GM19463 (cell line): ENCODE measurements at regions not wholly inside any gene's neighbourhood (a gene's known extent, or its start where the extent isn't known, plus 50 kb on each side); places are given as distances from the start of the nearest gene placed in this dataset.
A peak's percentile ranks its signal among the peaks of the same experiment; 100 is the strongest.

Source experiments
- ATAC-seq: cut with Tn5 transposase; IDR thresholded peaks from one replicate; pipeline ENCODE4 v1.9.1; 2021; ENCODE audit warnings: mild to moderate bottlenecking, moderate library complexity; ENCODE audit not compliant: unreplicated experiment

DNA sequence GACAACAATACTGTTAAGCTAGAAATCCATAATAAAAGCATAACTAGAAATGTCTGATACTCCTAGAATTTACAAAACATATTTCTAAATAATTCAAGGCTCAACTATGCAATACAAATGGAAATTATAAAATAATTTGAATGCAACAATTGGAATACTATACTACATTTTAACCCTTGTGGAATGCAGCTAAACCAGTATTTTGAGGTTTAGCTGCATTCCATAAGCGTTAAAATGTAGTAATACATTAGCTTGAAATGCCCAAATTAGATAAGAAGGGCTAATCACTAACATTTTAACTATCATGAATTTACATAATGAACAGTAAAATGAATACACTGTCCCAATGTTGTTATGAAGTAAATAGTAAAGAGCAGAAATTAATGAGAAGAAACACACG is 617.2 kb upstream of the CHORDC1 start:
- ATAC-seq = no peak

DNA sequence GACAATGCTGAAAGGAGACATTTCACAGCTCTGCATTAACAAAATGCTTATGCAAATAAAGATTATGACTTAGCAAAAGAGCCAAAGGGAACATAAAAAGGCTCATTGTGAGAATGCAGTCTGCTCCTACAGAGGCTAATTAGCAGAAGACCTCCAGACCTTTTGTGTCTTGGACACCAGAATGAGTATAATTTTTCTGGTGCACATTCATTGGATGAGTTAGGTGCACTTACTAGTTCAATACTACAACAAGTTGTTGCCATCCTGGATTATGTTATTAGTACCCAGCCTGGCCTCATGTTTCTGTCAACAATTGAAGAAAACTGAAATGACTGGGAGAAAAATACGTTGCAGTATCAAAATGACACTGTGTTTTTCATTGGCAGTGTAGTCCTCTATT is 613.2 kb upstream of the CHORDC1 start:
- ATAC-seq = no peak

DNA sequence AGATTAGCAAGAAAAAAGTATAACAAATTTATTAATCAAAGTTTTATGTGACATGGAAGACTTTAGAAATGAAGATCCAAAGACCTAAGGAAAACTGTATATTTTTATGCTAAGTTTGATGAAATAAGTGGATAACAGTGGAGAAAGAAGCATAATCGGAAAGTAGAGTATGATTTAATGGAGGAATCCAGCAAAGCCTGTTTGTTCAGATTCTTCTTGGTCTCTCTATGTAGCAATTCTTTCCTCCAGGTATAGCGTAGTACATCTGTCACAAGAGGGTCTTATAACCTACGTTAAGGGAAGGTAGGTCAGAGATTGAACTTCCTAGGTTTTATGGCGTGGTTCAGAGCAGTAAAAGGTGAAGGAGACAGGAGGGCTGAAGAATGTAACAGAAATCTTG is 600.6 kb upstream of the CHORDC1 start:
- no peak for ATAC-seq

DNA sequence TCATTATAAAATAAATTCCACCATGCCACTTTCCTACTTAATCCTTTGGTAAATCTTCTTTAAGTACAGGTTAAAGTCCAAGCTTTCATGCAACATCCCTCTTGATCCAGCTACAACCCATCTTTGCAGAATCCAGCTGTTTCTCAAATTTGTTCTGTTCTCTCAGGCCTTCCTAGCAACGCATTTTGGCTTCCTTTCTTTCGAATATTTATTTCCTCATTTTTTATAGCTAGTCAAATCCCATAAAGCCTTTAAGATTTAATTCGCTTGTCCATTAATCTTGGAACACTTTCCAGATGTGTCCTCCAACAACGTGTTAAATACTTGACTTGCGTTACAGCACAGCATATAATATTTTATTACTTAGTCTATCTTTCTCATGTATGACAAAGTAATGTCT is 600.1 kb upstream of the CHORDC1 start:
- no peak for ATAC-seq

DNA sequence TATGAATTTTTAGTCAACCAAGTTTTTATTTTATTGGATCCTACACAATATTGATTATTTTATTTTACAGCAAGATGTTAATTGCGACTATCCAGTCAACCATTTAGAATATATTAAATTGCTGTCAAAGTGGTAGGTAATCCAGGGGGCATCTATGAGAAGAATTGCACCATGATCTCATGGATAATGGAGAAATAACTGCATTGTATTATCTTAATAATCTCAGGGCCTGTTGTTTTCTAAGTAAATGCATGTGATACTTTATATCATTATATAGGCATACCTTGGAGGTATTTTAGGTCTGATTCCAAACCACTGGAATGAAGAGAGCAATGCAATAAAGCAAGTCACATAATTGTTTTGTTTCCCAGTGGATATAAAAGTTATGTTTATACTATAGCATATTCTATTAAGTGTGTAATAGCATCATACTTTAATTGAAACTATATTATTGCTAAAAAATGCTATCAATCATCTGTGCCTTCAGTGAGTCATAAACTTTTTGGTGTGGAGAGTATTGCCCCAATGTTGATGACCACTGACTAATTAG is 595.4 kb upstream of the CHORDC1 start:
- ATAC-seq = no peak

DNA sequence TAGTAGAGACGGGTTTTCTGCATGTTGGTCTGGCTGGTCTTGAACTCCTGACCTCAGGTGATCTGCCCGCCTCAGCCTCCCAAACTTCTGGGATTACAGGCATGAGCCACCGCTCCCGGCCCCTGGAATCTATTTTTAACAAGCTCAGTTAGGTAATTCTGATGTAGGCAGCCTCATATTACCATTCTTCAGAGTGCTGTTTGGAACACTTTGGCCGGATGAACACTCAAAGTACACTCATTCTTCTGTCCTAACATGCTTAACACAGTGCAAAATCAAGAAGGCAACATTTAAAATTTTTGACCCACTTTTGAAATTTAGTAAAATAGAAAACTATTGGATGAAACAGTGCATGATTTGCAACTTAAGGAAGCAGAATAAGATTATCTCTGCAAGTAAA is 586.7 kb upstream of the CHORDC1 start:
- ATAC-seq = no peak

DNA sequence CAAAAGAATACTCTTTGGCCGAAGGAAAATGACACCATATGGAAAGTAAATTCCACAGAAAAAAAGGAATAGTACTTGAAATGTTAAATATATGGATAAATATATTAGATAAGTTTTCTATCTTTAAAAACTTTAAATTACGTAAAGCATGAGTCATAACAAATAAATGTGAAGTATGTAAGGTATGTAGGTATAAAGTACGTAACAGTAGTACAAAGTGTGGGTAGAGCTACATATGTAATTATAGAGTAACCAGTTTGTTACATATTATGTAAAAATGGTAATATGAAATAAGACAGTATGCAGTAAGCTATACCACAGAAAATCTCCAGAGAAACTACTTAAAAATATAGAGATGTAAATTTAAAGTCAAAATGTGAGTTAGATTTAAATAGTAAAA is 582.3 kb upstream of the CHORDC1 start:
- no peak for ATAC-seq

DNA sequence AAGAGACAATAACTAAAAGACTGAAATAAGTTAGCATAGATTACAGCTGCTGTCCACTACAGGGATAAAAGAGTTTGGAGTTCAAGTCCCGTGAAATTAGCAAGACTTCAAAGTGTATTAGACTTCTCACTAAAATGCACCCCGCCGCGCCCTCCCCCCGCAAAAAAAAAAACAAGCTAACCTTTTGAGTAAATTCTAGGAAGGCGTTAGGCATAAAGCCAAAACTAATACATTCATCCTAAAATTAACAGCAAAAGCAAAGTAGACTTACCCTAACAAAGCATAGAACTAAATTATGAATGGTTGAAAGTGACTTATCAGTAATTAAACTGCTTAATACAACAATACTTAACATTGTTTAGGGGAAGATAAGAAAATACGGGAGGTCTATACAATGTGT is 581.0 kb upstream of the CHORDC1 start:
- no peak for ATAC-seq

DNA sequence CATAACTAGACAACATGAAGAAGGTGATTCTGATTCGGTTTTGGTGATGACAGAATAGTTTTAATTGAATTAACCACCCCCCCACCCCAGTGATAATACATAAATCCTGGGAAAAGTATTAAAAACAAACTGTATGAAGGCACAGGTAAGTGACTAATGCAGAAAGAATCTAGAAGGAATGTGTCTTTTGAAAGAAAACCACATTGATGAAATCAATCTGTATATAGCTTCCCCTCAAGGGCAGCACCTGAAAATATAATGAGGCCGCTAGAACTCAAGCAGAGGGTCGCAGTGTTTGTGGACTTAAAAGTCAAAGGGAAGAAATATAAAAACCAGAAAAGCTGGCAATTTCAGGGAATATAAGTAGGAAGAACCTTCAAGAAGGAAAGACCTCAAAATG is 580.5 kb upstream of the CHORDC1 start:
- no peak for ATAC-seq

DNA sequence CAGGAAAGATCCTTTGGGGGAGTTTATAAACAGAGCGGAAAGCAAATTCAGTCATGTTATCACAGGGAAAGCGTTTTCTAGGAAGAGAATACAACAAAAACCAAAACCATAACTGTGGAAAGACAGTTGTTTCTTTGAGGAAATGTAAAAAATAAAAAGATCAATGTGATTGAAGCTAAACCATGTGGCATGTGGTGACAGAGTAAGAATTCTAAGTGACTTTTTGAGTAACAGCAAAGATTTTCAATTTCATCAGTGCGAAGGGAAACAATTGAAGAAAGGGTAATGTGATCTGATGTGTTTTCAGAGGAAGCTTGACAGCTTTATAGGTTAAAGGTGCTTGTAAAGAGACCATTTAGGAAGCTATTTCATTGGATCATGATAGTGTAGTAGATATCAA is 575.9 kb upstream of the CHORDC1 start:
- ATAC-seq = no peak

DNA sequence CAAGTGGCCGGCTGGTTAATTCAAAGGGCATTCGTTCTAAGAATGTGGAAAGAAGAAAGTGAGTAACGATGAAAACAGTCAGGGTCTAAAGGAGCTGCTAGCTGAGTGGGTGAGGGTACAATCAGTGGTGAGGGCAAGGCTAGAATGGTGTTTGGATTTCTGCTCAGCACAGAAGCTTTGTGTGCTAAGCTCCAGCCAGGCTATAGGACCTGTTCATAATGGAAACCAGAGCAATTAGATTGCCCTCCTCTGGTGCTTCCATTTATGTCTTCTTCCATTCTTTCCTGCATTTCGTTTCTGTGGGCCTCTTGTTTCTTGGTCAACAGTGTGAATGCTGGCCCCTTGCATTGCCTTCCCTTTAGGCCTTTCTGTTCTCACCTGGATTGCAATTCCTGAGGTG is 572.9 kb upstream of the CHORDC1 start:
- ATAC-seq = no peak

DNA sequence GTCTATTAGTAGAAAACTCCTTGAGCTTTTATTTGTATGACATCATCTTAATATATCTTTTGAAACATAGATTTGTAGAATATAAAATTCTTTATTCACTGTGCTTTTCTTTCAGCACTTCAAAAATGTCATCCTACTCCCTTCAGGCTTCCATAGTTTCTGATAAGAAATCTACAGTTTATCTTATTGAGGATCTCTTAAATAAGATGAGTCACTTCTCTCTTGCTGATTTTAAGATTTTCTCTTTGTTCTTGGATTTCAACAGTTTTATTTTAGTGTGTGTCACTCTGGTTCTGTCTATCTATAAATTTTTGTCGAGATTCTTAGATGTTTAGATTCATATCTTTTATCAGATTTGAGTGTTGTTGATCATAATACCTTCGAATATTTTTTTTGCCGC is 566.1 kb upstream of the CHORDC1 start:
- ATAC-seq = no peak

DNA sequence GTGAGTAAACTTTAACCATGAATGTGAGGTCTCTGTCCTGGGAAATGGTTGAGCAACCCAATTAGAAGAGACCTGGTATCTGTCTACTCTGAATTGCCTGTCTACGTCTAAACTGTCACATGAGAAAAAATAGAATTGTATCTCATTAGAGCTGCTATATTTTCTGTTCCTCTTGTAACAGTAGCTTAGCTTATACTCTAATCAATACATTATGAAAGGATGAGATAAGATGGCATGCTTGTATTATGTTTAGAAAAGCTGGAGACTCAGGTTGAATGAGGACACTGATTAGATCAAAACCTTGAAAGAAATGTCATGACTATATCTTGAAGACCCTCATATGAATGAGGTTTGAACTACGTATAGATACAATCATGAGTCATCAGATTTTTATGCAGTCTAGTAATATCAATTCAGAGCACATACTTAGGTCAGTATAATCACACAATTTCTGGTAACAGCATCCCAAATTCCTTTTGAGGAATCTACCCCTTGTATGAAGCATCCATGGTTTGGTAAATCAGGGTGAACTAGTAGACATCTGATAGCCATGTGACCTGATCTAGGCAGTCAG is 561.5 kb upstream of the CHORDC1 start:
- ATAC-seq = no peak

DNA sequence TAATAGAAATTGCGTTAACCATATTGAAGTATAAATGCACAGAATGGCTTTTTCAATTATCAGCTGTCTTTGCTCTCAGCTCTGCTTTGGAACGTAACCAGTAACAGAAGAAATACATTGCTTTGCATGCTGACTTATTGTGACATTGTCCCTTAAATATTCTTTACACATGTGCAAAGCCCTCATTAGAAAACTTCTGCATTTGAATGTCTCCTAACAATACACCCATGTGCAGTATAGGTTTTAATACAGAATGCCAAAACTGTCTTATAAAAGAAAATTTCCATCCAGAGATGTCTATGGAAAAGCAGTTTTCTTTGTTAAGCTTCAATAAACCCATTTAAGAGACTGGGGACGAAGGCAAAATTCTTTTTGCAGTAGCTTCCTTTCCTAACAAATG is 560.3 kb upstream of the CHORDC1 start:
- ATAC-seq = no peak

DNA sequence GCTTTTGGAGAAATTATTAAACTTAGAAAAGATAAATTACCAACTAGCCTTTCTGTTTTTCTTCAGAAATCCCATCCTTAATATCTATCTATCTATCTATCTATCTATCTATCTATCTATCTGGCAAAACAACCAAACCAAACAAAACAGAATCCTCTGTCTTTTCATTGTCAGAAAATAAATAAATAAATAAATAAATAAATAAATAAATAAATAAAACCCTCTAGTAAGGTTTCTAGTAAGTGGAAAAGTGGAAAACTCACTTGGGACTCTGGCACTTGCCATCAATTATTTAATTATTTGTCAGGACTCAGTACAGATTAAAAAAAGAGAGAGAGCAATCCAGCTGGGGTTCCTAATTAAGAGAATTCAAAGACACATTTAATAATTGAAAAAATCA is 556.2 kb upstream of the CHORDC1 start:
- ATAC-seq = no peak

DNA sequence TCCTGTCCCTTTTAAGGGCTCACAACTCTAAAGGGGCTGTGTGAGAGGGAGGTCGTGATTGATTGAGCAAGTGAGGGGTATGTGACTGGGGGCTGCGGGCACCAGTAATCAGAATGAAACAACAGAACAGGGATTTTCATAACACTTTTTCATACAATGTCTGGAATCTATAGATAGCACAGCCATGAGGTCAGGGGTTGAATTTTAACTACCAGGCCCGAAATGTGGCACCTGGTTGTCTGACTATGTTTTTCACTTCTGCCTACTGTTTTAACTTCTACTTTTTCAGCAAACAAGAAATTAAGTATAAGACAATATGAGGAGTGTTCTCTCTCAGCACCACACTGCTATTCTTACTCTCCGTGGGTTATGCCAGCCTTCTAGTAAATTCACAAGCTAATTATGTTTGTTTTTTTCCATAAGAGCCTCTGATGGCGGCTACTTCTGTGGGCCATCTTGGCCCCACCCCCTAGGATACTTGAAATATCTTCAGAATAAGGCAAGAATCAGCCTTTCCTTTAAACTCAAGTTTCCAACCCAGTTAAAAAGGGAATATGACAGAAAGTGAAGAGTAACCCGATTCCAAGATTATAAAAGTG is 552.8 kb upstream of the CHORDC1 start:
- ATAC-seq = peak; percentile 72

DNA sequence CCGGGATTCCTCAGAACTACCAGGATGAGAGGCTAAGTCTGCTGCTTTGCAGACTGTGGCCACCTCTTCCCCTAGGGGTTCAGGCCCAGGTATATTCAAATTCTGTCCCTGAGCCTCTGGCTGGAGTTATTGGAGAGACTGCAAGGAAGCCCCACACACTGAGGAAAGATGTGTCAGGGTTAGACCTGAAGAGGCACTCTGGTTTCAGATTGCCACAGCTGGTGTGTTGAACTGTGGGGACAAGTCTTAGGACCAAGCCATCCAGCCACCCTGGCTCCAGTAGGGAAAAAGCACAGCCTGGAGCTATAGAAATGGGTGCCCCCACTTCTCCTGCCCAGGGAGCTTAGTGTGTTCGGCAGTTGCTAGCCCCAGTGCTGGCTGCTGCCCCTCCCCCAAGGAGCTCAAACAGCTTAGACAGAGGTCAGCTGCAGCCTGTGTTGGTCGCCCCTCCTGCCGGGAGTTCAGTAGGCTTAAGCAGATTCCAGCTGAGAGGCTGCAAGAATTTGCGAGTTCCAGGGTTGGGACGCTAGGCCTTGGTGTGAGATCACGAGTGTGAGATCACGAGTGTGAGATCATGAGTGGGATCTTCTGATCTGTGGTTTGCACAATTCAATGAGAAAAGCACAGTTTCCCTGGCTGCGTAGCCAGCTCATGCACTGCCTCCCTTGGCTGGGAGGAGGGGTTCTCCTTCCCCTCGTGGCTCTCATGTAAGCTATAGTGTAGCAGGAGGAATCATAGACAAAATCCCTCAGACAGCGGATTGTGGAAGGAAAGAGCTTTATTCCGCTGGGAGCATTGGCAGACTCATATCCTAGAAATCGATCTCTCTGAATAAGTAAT is 552.1 kb upstream of the CHORDC1 start:
- ATAC-seq = peak; percentile 11

DNA sequence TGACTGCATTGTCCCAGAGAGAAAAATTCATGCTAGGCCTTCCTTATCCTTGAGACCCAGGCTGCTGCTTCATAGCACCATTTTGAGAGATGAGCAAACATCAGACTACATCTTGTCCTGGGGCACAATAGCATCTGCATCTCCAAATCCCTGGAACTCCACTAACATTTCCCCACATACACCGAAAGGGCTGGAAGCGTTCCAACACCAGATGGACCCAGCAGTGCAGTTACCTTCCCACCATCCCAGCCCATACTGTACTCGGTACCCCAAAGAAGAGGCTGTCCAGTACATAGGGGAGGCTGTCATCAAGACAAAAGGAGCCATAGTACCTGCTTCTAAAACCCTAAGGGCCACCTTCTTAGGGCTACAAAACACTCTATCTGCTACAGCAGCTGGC is 547.2 kb upstream of the CHORDC1 start:
- ATAC-seq = no peak

DNA sequence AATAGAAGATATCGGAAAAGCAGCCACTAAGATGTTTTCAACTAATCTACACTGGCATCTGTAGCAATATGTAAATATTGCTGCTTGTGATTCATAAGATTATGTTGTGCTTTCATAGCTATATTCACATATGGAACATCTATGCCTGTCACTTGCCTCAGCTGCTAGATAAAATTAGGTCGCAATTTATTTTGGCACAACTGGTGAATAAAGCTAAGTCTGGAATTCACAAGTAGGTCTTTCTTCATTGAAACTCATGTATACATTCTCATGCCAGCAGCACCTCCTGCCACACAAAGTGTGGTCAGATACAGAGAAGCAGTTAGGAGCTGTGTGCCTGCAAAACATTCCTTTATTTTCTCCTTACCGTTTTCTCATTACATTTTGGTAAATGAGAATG is 543.3 kb upstream of the CHORDC1 start:
- ATAC-seq = no peak

DNA sequence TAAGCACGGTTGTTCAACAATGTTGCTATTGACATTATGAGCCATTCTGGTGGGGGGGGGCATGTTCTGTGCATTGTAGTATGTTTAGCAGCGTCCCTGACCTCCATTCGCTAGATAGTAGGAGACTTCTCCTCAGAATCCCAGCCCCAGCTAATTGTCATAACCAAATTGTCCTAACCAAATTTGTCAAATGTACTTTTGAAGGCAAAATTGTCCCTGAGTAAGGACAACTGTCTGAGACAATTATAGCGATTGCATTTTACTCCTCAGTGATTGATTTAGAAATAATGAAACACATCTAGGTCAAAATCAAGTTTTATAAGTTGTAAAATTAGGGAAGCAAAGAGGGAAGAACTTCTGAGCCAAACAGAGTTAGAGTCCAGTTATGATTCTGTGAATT is 541.8 kb upstream of the CHORDC1 start:
- ATAC-seq = no peak

DNA sequence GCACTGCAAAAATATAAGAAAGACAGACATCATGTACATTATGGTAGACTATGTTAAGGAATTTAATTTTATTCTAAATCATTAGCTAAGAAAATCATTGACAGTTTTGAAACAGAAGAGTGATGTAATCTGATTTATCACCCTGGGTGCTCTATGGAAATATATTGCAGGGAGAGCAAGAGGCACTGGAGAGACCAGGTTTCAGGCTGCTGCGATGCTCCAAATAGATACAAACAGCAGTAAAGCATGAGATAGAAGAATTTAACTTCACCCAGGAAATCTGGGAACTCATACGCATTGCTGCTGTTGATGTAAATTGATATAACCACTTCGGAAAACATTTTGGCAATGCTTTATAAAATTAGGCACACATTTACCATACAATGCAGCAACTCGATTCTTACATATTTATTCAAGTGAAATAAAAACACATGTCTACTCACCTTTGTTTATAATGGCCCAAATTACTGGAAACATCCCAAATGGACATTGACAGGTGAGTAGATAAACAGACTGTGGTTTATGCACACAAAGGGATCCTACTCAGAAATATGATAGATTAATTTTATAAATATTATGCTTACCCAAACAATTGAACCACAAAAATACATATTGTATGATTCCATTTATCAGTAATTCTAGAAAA is 535.1 kb upstream of the CHORDC1 start:
- ATAC-seq = no peak

DNA sequence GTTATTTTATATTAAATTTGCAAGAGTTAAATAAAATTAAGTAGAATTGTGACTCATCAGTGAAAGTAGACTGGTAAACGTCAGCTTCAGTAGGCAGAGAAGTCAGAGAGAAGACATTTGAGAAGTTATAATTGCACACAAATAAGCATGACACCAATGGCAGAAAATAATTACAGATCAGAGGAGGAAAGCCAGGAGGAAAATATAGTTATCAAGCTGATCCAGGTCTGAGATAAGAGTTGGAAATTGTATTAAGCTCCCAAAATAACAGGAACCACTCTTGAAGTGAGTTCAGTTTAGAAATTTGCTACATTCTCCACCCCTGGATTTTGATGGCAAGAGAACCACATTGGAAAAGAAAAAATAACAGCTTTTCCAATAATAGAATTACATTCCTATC is 533.8 kb upstream of the CHORDC1 start:
- no peak for ATAC-seq
